ENCODE measurements at regions not wholly inside any gene's neighbourhood (a gene's known extent, or its start where the extent isn't known, plus 50 kb on each side); places are given as distances from the start of the nearest gene placed in this dataset.

DNA sequence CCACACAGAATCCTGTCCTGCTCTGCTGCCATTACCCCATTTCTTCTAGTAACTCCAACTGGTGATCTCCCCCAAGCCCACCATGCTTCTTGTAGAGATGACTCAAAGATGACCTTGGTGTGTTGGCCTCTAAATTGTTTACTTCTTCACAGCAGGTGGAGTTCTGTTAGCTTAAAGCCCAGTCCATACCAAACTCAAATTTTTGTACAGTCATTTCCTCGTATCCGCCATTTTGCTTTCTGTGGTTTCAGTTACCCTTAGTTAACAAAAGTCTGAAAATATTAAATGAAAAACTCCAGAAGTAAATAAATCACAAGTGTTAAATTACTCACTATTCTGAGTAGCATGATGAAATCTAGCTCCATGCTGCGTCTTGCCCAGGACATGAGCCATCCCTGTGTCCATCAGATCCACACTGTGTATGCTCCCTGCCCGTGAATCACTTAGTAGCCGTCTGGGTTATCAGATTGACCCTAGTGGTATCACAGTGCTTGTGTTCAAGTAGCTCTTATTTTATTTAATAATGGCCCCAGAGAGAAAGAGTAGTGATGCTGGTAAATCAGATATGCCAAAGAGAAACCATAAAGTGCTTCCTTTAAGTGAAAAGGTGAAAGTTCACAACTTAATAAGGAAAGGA is 133.3 kb upstream of the NOL4 start:
- Histone ChIP-seq H3K27ac (ENCODE audit: low read depth, low read length) (no peak overlapping the region), H3K27me3 (replicated peaks in 1 of 4; ENCODE audit: control insufficient read depth in 3 of 4, extremely low read depth in 1 of 4, insufficient read depth in 3 of 4, low read length in 3 of 4) (no peaks in the 10 kb centered on the region), H3K4me1 (replicated peaks in 1 of 4; ENCODE audit: control insufficient read depth in 3 of 4, insufficient read depth in 4 of 4, low read length in 3 of 4) (no peaks in the 10 kb centered on the region), H3K79me2 (ENCODE audit: control insufficient read depth in 1 of 2, insufficient read depth in 2 of 2, low read length in 2 of 2) (no peaks in the 10 kb centered on the region), H2BK12ac (ENCODE audit: low read depth, low read length) (no peak overlapping the region), H3K4me3 (ENCODE audit: extremely low read depth in 1 of 4, insufficient read depth in 2 of 4, low read depth in 3 of 4, low read length in 4 of 4) (no peak overlapping the region), H3K36me3 (ENCODE audit: control insufficient read depth in 2 of 4, insufficient read depth in 4 of 4, low read length in 3 of 4) (no peaks in the 10 kb centered on the region), H2BK15ac (ENCODE audit: low read length) (no peak overlapping the region), H4K91ac (replicated peaks; ENCODE audit: insufficient read length, low read length) (no peak overlapping the region), H2AK5ac (ENCODE audit: low read depth, low read length) (no peak overlapping the region), H4K8ac (ENCODE audit: extremely low read depth, insufficient read depth, low read length) (no peak overlapping the region), H2AFZ (ENCODE audit: low read length) (no peak overlapping the region), H3K9ac (replicated peaks in 1 of 4; ENCODE audit: extremely low read depth in 1 of 4, low read depth in 3 of 4, low read length in 3 of 4) (no peak overlapping the region), H4K5ac (ENCODE audit: insufficient read length, low read depth, low read length) (no peak overlapping the region), H2BK5ac (ENCODE audit: low read depth, low read length) (no peak overlapping the region), H3K9me3 (ENCODE audit: insufficient read depth in 2 of 2, low read depth in 1 of 2, low read length in 1 of 2) (no peaks in the 10 kb centered on the region), H2BK20ac (ENCODE audit: low read length) (no peak overlapping the region), H3K56ac (replicated peaks; ENCODE audit: insufficient read length, low read depth, low read length) (no peak overlapping the region), H3K14ac (ENCODE audit: insufficient read length) (no peak overlapping the region), H3K23ac (ENCODE audit: insufficient read length) (no peak overlapping the region), H3K18ac (ENCODE audit: extremely low read depth, low read length) (no peak overlapping the region), H2BK120ac (replicated peaks; ENCODE audit: low read depth, low read length) (no peak overlapping the region), H3K79me1 (ENCODE audit: low read depth, low read length) (no peaks in the 10 kb centered on the region), H3K4me2 (ENCODE audit: insufficient read depth in 1 of 2, low read depth in 2 of 2, low read length in 2 of 2) (no peak overlapping the region), H3K23me2 (ENCODE audit: low read depth, low read length) (no peaks in the 10 kb centered on the region; the same call in 1 of the 2 replicates), H3K4ac (replicated peaks; ENCODE audit: insufficient read length, low read depth, low read length) (no peak overlapping the region), H4K20me1 (replicated peaks in 1 of 2; ENCODE audit: control insufficient read depth in 1 of 2, insufficient read depth in 2 of 2, low read length in 2 of 2) (no peaks in the 10 kb centered on the region)
- CTCF ChIA-PET (ENCODE audit: partially characterized antibody): interaction anchor here (1.3 kb wide), 1 partner anchor 304 kb away, joined by 3 read pairs; no protein-coding TSS in a partner anchor
- no peak for FAIRE-seq
- POLR2A ChIA-PET (ENCODE audit: partially characterized antibody): no interaction called here
- TF ChIP-seq, protein P1, sequence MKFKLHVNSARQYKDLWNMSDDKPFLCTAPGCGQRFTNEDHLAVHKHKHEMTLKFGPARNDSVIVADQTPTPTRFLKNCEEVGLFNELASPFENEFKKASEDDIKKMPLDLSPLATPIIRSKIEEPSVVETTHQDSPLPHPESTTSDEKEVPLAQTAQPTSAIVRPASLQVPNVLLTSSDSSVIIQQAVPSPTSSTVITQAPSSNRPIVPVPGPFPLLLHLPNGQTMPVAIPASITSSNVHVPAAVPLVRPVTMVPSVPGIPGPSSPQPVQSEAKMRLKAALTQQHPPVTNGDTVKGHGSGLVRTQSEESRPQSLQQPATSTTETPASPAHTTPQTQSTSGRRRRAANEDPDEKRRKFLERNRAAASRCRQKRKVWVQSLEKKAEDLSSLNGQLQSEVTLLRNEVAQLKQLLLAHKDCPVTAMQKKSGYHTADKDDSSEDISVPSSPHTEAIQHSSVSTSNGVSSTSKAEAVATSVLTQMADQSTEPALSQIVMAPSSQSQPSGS (IDR thresholded peaks at IDR 0.05; ENCODE audit: low read length): no peak
- TF ChIP-seq, protein P2, sequence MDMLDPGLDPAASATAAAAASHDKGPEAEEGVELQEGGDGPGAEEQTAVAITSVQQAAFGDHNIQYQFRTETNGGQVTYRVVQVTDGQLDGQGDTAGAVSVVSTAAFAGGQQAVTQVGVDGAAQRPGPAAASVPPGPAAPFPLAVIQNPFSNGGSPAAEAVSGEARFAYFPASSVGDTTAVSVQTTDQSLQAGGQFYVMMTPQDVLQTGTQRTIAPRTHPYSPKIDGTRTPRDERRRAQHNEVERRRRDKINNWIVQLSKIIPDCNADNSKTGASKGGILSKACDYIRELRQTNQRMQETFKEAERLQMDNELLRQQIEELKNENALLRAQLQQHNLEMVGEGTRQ (IDR thresholded peaks at IDR 0.05; ENCODE audit: low read length): no peak
- TF ChIP-seq HDAC6 (IDR thresholded peaks at IDR 0.05; ENCODE audit: low read depth, low read length): no peak
- no peak for TF ChIP-seq SP2 (IDR thresholded peaks at IDR 0.05; ENCODE audit: low read length)
- TF ChIP-seq KDM1A (IDR thresholded peaks at IDR 0.05; ENCODE audit: borderline replicate concordance, low read length): no peak
- TF ChIP-seq PHF8 (conservative IDR thresholded peaks at IDR 0.05; ENCODE audit: low read depth, low read length): no peak
- no peak for TF ChIP-seq TAF1 (IDR thresholded peaks at IDR 0.05; ENCODE audit: low read depth, low read length)
- DNase-seq (ENCODE audit: low read depth in 1 of 2, low spot score in 2 of 2): no peak
- 90% methylated on average over 5 of the region's 5 CpGs; no CpG with 5 or more reads in 1 of the 2 experiments for WGBS, 2 experiments (ENCODE audit: extremely low coverage in 1 of 2, insufficient coverage in 1 of 2, insufficient read length in 1 of 2, insufficient replicate concordance in 2 of 2, low coverage in 1 of 2, low lambda C conversion rate in 2 of 2, missing lambda C conversion rate in 1 of 2)
